ENCODE measurements at regions not wholly inside any gene's neighbourhood (a gene's known extent, or its start where the extent isn't known, plus 50 kb on each side); places are given as distances from the start of the nearest gene placed in this dataset.

- no peak for DNase-seq (ENCODE audit: low read depth in 1 of 2, low spot score in 1 of 2)
- Histone ChIP-seq H3K4me3 (replicated peaks; ENCODE audit: insufficient read depth, low read length) (no peak overlapping the region), H3K27ac (replicated peaks) (no peak overlapping the region), H3K27me3 (ENCODE audit: insufficient read depth, poor library complexity, severe bottlenecking) (no peaks in the 10 kb centered on the region)
- TF ChIP-seq REST (IDR thresholded peaks at IDR 0.05; ENCODE audit: insufficient replicate concordance, low read depth) (no peak), POLR2AphosphoS5 (IDR thresholded peaks at IDR 0.05; ENCODE audit: low read depth) (no peak), GABPA (IDR thresholded peaks at IDR 0.05; ENCODE audit: low read depth) (no peak), SPI1 (IDR thresholded peaks at IDR 0.05; ENCODE audit: borderline replicate concordance, low read depth) (no peak)
- TF ChIP-seq, protein P1, sequence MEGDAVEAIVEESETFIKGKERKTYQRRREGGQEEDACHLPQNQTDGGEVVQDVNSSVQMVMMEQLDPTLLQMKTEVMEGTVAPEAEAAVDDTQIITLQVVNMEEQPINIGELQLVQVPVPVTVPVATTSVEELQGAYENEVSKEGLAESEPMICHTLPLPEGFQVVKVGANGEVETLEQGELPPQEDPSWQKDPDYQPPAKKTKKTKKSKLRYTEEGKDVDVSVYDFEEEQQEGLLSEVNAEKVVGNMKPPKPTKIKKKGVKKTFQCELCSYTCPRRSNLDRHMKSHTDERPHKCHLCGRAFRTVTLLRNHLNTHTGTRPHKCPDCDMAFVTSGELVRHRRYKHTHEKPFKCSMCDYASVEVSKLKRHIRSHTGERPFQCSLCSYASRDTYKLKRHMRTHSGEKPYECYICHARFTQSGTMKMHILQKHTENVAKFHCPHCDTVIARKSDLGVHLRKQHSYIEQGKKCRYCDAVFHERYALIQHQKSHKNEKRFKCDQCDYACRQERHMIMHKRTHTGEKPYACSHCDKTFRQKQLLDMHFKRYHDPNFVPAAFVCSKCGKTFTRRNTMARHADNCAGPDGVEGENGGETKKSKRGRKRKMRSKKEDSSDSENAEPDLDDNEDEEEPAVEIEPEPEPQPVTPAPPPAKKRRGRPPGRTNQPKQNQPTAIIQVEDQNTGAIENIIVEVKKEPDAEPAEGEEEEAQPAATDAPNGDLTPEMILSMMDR (IDR thresholded peaks at IDR 0.05; ENCODE audit: insufficient read depth, low read length): no peak
These were observed 167.9 kb upstream of the CTNNB1 start for GRCh38 chr3:41031401-41031800.

DNA sequence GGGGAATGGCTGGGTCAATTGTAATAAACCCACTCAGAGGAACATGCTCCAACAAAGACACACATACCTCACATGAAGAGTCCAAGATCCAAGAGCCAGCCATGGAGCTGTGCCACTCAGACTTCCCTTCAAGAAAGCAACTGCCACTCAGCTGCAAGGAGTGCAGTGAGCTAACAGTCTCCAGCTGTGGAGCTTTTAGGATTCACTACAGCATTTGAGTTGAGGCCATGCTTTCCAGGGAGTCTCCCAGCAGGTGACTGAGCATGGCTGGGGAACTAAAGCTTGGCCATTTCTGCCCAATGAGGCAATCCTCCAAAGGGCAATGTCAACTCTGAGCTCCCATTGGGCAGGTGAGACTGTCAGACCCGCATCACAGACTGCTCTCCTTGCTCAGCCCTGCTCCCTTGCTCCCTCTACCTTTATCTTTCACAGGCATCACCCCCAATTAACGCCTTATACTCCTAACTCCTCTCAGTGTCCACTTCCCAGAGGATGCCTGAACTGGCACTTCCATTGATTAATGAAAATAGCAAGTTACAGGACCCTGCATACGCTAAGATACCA lies 165.3 kb upstream of the CTNNB1 start:
- Histone ChIP-seq H3K27me3 (ENCODE audit: insufficient read depth, poor library complexity, severe bottlenecking) (no peaks in the 10 kb centered on the region), H3K27ac (replicated peaks) (no peak overlapping the region), H3K4me3 (replicated peaks; ENCODE audit: insufficient read depth, low read length) (no peak overlapping the region)
- no peak for TF ChIP-seq POLR2AphosphoS5 (IDR thresholded peaks at IDR 0.05; ENCODE audit: low read depth)
- no peak for TF ChIP-seq SPI1 (IDR thresholded peaks at IDR 0.05; ENCODE audit: borderline replicate concordance, low read depth)
- TF ChIP-seq REST (IDR thresholded peaks at IDR 0.05; ENCODE audit: insufficient replicate concordance, low read depth): no peak
- TF ChIP-seq, protein P1 (IDR thresholded peaks at IDR 0.05; ENCODE audit: insufficient read depth, low read length): no peak
- TF ChIP-seq GABPA (IDR thresholded peaks at IDR 0.05; ENCODE audit: low read depth): no peak
- DNase-seq (ENCODE audit: low read depth in 1 of 2, low spot score in 1 of 2): no peak

DNA sequence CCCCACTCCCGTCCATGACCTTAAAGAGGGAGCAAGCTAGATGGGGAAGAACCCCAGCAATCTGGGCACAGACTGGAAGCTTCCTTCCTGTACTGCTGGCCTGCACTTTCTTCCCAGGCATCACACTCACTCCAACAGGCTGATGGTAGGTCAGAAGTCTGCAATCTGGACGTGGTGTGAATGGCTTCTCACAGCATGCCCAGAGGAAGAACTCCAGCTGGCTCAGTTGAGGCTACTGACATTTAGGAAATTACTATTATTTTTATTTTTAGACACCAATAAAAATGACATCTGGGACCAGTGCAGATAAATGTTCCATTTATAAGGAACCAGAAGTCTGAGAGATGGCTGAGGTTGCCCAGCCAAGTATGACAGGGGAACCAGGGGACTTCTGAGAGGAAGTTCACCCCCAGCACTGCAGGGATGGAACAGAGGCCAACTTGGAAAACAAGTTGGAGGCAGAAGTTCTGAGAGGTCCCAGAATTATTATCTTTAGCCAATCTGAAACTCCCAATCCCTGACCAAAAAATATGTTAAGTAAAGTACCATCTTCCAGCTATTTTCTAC lies 163.8 kb upstream of the CTNNB1 start:
- Histone ChIP-seq H3K27ac (replicated peaks) (no peak overlapping the region), H3K4me3 (replicated peaks; ENCODE audit: insufficient read depth, low read length) (no peak overlapping the region), H3K27me3 (ENCODE audit: insufficient read depth, poor library complexity, severe bottlenecking) (no peaks in the 10 kb centered on the region)
- TF ChIP-seq REST (IDR thresholded peaks at IDR 0.05; ENCODE audit: insufficient replicate concordance, low read depth) (no peak), POLR2AphosphoS5 (IDR thresholded peaks at IDR 0.05; ENCODE audit: low read depth) (no peak), SPI1 (IDR thresholded peaks at IDR 0.05; ENCODE audit: borderline replicate concordance, low read depth) (no peak), GABPA (IDR thresholded peaks at IDR 0.05; ENCODE audit: low read depth) (no peak)
- TF ChIP-seq, protein P1 (IDR thresholded peaks at IDR 0.05; ENCODE audit: insufficient read depth, low read length): no peak
- no peak for DNase-seq (ENCODE audit: low read depth in 1 of 2, low spot score in 1 of 2)
